Fibroblast of upper back skin (primary cell): ENCODE measurements at regions not wholly inside any gene's neighbourhood (a gene's known extent, or its start where the extent isn't known, plus 50 kb on each side); places are given as distances from the start of the nearest gene placed in this dataset.

Experiments
- DNase-seq: peaks from one replicate; pipeline ENCODE4 v3.0.0-alpha.2; 2013

DNA sequence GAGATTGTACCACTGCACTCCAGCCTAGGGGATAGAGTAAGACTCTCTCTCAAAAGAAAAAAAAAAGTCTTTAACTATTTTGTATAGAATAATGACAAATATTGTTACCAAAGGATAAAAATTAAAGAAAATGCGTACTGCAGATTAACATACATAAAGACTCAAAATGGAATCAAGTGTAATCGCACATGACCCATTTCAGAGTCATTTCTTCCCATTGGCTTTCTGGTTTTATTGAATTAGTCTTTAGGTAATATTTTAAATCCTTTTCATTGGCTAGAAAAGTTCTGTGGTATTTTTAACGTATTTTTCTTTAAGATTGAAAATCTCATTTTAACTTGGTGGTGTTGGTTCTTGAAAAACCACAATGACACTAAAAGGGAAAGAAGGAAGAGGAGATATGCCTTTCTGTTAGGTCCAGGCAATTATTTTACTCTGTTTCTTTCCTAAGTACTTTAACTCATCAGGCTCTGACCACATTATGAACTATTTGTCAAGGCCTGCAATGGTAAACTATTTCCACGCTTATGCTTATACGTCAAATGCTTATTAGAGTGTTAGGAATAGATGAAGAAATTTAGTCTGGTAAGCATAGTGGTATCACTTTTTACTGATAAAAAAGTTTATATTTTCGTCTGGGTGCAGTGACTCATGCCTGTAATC lies 52.3 kb downstream of the PLEKHG1 start:
- DNase-seq, result no peak

GRCh38 chr6:150652848-150653613 lies 53.3 kb downstream of the PLEKHG1 start:
- DNase-seq, result no peak

- no peak for DNase-seq
Measured at GRCh38 chr6:150654608-150655007, 54.9 kb downstream of the PLEKHG1 start.

- no peak for DNase-seq
Measured at GRCh38 chr6:150656156-150656555, 56.5 kb downstream of the PLEKHG1 start.

GRCh38 chr6:150658421-150658820 lies 58.7 kb downstream of the PLEKHG1 start:
- DNase-seq, result no peak

GRCh38 chr6:150659046-150659763 lies 59.5 kb downstream of the PLEKHG1 start:
- DNase-seq, result no peak

DNA sequence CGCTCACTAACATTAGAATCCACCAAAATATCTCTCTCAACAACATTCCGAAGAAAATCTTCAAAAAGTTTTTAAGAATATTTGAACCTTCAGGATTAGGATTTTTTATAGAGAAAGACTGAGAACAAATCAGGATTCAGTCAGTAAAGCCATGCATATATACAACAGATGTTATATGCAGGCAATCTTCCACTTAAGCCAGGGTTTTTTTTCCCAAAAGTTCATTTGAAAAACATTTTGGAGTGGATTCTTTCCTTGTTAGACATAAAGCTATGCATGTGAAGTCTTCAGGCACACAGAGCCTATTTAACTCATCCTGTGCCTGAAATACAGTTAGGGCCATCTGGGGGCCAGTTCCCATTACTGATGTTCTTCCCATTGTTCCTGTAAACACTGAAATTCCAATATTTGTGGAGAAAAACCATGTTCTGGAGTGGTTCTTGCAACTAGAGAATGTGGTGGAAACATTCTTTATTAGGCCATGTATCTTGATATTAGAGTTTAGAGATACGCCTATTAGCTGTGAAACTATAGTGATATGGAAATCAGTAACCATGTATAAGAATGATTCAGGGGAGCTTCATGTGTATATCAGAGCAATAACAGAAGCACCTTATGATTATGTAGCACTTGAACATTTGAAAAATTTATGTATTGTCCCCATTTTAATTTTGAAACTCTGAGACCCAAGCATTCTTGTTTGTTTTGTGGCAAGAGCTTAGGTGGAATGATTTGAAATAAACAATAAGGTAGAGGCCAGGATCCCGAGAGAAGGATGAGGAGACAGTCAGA lies 61.7 kb downstream of the PLEKHG1 start:
- DNase-seq, result no peak

GRCh38 chr6:150662814-150663213 lies 63.1 kb downstream of the PLEKHG1 start:
- no peak for DNase-seq

- no peak for DNase-seq
Measured at GRCh38 chr6:150664091-150664490, 64.4 kb downstream of the PLEKHG1 start.

- DNase-seq, result peak; percentile 61
Measured at GRCh38 chr6:150666071-150666470, 66.4 kb downstream of the PLEKHG1 start.

GRCh38 chr6:150667359-150667758 lies 67.7 kb downstream of the PLEKHG1 start:
- DNase-seq, result no peak

DNA sequence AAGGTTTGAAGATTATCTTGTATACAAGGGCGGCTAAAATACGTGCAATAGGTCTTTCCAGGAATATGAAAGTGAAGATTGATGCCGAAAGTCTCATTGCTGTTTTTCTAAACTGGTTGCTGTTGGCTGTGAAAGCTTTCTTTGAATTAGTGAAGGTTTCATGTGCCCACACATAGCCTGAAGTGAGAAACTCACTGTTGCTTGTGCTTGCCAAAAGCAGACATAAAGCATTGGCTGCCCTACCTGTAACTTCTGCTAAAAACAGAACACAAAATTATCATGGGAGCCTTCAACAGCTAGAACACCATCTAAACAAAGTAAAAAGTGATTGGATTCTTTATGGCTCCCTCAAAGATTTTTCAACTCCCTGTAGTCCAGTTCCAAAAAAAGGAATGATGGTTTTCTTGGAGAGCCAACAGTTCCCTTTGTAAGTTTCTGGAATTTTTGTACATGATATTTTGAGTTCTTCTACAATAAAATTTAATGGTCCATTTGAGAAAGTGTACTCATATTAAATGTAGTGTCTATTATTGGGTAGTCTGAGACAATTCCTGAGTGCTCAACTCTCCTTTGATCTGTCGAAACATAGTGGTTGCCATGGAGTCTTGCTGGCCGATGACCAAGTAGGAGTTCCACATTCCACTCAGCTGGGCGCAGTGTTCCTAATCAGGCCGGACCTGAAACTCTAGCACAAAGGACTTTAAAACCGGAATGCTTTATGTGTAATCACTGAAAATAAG lies 68.5 kb downstream of the PLEKHG1 start:
- peak; percentile 89 for DNase-seq

DNA sequence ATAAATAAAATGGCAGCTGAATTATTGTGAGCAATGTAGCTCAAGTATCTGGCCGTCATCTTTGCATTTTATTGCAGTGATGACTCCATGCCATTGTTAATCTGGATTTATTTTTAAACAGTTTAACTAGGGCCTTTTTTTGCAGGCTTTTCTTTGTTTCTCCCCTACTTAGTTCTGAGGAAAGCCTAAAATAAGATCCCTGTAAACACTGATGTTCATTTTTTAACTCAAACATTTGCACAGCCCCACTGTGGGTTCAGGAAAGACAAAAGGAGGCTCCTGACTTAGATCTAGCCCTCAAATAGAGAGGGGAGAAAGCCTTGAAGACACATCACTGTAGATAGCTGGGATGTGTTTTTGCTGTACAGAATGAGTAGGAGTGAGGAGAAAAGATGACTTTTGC lies 69.2 kb downstream of the PLEKHG1 start:
- DNase-seq, result no peak

DNA sequence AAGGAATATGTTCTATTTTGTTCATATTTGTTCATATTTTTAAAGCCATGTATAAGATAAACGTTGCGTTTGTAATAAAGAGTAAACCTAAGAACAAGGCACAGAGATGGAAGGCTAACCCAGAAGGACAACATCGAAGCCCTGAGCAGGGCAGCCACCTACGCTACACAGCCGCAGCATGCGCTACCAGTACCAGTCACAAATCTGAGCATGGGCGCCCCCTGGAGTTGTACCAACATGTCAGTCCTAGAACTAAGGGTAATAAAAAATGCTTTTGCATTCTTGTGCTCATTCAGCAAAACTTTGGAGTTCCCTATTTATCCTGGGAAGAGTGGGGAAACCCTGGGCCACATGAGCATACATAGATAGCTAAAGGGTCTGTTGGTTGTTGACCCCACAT lies 70.6 kb downstream of the PLEKHG1 start:
- no peak for DNase-seq

- DNase-seq, result no peak
Measured at GRCh38 chr6:150672800-150673199, 73.1 kb downstream of the PLEKHG1 start.

DNA sequence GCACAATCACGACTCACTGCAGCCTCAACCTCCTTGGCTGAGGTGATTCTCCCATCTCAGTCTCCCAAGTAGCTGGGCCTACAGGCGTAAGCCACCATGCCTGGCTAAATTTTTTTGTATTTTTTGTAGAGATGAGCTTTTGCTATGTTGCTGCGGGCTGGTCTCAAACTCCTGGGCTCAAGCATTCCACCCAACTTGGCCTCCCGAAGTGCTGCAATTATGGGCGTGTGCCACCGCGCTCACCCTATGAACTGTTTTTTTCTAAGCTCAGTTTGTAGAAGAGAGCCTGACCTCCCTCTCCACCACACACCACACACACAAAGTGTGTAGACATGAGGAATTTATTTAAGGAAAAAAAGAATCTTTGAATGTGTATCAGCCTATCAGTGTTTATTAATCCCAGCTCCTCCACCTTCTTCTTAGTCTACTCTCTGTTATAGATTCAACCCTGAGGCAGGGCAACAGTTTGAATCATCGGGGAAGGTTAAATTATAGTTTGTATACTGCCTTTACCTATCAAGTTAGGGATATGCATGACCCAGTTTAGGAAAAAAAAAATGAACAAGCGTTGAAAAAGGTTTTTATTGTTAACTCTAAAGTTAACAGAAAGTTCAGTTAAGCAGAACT lies 74.1 kb downstream of the PLEKHG1 start:
- DNase-seq, result no peak

DNA sequence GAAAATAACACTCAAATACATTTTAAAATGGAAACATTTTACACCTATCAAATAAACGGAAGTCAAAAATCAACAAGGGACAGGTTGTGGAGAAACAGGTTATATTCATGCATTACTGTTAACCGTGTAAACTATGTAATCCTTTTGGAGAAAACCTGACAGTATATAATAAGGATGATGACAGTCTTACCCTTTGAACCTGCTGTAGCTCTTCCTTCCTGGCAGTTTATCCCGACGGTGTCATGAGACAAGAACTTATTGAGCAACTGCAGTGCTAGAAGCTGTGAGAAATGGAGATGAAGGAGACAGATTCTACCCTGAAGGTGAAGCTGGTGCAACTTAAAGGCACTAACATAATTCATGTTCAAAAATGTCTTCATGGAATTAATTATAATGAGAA lies 76.7 kb downstream of the PLEKHG1 start:
- DNase-seq, result no peak

- DNase-seq, result no peak
Measured at GRCh38 chr6:150676772-150677171, 77.1 kb downstream of the PLEKHG1 start.

DNA sequence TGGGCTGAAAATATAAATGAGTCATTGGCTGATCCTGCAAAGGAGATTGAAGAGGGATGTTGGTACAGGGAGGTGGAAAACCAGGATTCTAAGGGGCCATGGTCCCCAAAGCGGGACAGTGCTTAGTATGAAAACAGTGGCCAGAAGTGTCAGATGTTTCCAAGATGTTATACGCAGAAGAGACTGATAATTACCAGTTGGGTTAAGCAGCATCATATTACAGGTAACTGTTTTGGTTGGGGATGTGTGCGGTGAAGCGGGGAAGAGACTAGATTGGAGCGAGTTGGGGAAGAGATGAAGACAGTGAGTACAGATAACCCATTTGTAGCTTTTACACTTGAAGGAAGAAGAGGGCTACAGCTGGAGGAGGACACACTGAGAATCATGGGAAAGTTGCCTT lies 80.8 kb downstream of the PLEKHG1 start:
- no peak for DNase-seq

- DNase-seq, result no peak
Measured at GRCh38 chr6:150681578-150682395, 82.1 kb downstream of the PLEKHG1 start.

DNA sequence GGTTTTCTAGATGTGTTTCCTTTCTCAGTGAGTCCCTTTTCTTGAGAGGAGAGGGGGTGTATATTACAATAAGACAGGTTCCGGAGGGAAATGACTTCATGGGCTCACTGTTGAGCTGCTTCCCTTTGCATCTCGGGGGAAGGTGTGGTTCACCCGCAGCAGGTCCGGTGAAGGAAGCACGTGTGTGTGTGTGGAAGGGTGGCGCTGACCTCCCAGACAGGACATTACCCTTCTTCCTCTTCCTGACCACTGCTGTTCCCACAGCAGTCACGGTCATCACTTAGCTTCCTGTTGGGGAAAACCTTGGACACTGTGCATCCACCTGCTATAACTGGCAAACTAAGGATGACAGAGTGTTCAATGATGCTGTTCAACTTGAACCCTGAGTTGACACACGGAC lies 83.6 kb downstream of the PLEKHG1 start:
- no peak for DNase-seq
